ENCODE measurements at regions not wholly inside any gene's neighbourhood (a gene's known extent, or its start where the extent isn't known, plus 50 kb on each side); places are given as distances from the start of the nearest gene placed in this dataset.

GRCh38 chr3:152026033-152026556, 152.7 kb downstream of the SUCNR1 start:
- DNase-seq (ENCODE audit: insufficient read length, low spot score), result no peak
- no peak for FAIRE-seq
- no peak for TF ChIP-seq PAX5 (IDR thresholded peaks at IDR 0.05; ENCODE audit: insufficient read depth, low read length, severe bottlenecking)
- peak; percentile 39; the same call in 1 of the 2 replicates for TF ChIP-seq SPI1 (IDR thresholded peaks at IDR 0.05; ENCODE audit: low read depth, low read length)
- no peak for TF ChIP-seq TAF1 (IDR thresholded peaks at IDR 0.05; ENCODE audit: low read depth, low read length)
- TF ChIP-seq POLR2A (IDR thresholded peaks at IDR 0.05; ENCODE audit: low read depth, low read length), result no peak
- no peak for TF ChIP-seq POLR2AphosphoS5 (IDR thresholded peaks at IDR 0.05; ENCODE audit: low read depth, low read length)

GRCh38 chr3:152030320-152030719, 156.9 kb downstream of the SUCNR1 start:
- no peak for DNase-seq (ENCODE audit: insufficient read length, low spot score)
- FAIRE-seq, result no peak
- no peak for TF ChIP-seq POLR2AphosphoS5 (IDR thresholded peaks at IDR 0.05; ENCODE audit: low read depth, low read length)
- TF ChIP-seq POU2F2 (IDR thresholded peaks at IDR 0.05; ENCODE audit: low read depth, low read length), result no peak
- no peak for TF ChIP-seq PAX5 (IDR thresholded peaks at IDR 0.05; ENCODE audit: insufficient read depth, low read length, severe bottlenecking)
- TF ChIP-seq TAF1 (IDR thresholded peaks at IDR 0.05; ENCODE audit: low read depth, low read length), result no peak
- no peak for TF ChIP-seq SPI1 (IDR thresholded peaks at IDR 0.05; ENCODE audit: low read depth, low read length)
- TF ChIP-seq POLR2A (IDR thresholded peaks at IDR 0.05; ENCODE audit: low read depth, low read length), result no peak

- no peak for DNase-seq (ENCODE audit: insufficient read length, low spot score)
- TF ChIP-seq POLR2A (IDR thresholded peaks at IDR 0.05; ENCODE audit: low read depth, low read length) (no peak), SPI1 (IDR thresholded peaks at IDR 0.05; ENCODE audit: low read depth, low read length) (no peak), POU2F2 (IDR thresholded peaks at IDR 0.05; ENCODE audit: low read depth, low read length) (no peak), POLR2AphosphoS5 (IDR thresholded peaks at IDR 0.05; ENCODE audit: low read depth, low read length) (no peak), PAX5 (IDR thresholded peaks at IDR 0.05; ENCODE audit: insufficient read depth, low read length, severe bottlenecking) (no peak), TAF1 (IDR thresholded peaks at IDR 0.05; ENCODE audit: low read depth, low read length) (no peak)
- no peak for FAIRE-seq
Observed at GRCh38 chr3:152031321-152031720, 157.9 kb downstream of the SUCNR1 start.

GRCh38 chr3:152037297-152037696, 163.9 kb downstream of the SUCNR1 start:
- TF ChIP-seq POLR2AphosphoS5 (IDR thresholded peaks at IDR 0.05; ENCODE audit: low read depth, low read length) (no peak), TAF1 (IDR thresholded peaks at IDR 0.05; ENCODE audit: low read depth, low read length) (no peak), POU2F2 (IDR thresholded peaks at IDR 0.05; ENCODE audit: low read depth, low read length) (no peak), PAX5 (IDR thresholded peaks at IDR 0.05; ENCODE audit: insufficient read depth, low read length, severe bottlenecking) (no peak), POLR2A (IDR thresholded peaks at IDR 0.05; ENCODE audit: low read depth, low read length) (no peak), SPI1 (IDR thresholded peaks at IDR 0.05; ENCODE audit: low read depth, low read length) (no peak)
- no peak for DNase-seq (ENCODE audit: insufficient read length, low spot score)
- no peak for FAIRE-seq

- TF ChIP-seq POLR2A (IDR thresholded peaks at IDR 0.05; ENCODE audit: low read depth, low read length) (no peak), TAF1 (IDR thresholded peaks at IDR 0.05; ENCODE audit: low read depth, low read length) (no peak), PAX5 (IDR thresholded peaks at IDR 0.05; ENCODE audit: insufficient read depth, low read length, severe bottlenecking) (no peak), POU2F2 (IDR thresholded peaks at IDR 0.05; ENCODE audit: low read depth, low read length) (no peak), POLR2AphosphoS5 (IDR thresholded peaks at IDR 0.05; ENCODE audit: low read depth, low read length) (no peak), SPI1 (IDR thresholded peaks at IDR 0.05; ENCODE audit: low read depth, low read length) (no peak)
- DNase-seq (ENCODE audit: insufficient read length, low spot score) (no peak), FAIRE-seq (no peak)
Observed at GRCh38 chr3:152037953-152038352, 164.5 kb downstream of the SUCNR1 start.

GRCh38 chr3:152038490-152038889, 165.0 kb downstream of the SUCNR1 start:
- FAIRE-seq (no peak), DNase-seq (ENCODE audit: insufficient read length, low spot score) (no peak)
- no peak for TF ChIP-seq POLR2AphosphoS5 (IDR thresholded peaks at IDR 0.05; ENCODE audit: low read depth, low read length)
- no peak for TF ChIP-seq SPI1 (IDR thresholded peaks at IDR 0.05; ENCODE audit: low read depth, low read length)
- TF ChIP-seq TAF1 (IDR thresholded peaks at IDR 0.05; ENCODE audit: low read depth, low read length), result no peak
- no peak for TF ChIP-seq POLR2A (IDR thresholded peaks at IDR 0.05; ENCODE audit: low read depth, low read length)
- TF ChIP-seq POU2F2 (IDR thresholded peaks at IDR 0.05; ENCODE audit: low read depth, low read length), result no peak
- TF ChIP-seq PAX5 (IDR thresholded peaks at IDR 0.05; ENCODE audit: insufficient read depth, low read length, severe bottlenecking), result no peak

GRCh38 chr3:152039887-152040286, 166.4 kb downstream of the SUCNR1 start:
- DNase-seq (ENCODE audit: insufficient read length, low spot score), result no peak
- FAIRE-seq, result peak; percentile 71
- TF ChIP-seq POU2F2 (IDR thresholded peaks at IDR 0.05; ENCODE audit: low read depth, low read length), result peak; percentile 73
- TF ChIP-seq POLR2AphosphoS5 (IDR thresholded peaks at IDR 0.05; ENCODE audit: low read depth, low read length), result no peak
- peak; percentile 45 for TF ChIP-seq PAX5 (IDR thresholded peaks at IDR 0.05; ENCODE audit: insufficient read depth, low read length, severe bottlenecking)
- TF ChIP-seq SPI1 (IDR thresholded peaks at IDR 0.05; ENCODE audit: low read depth, low read length), result peak; percentile 93

GRCh38 chr3:152040319-152040718, 166.9 kb downstream of the SUCNR1 start:
- no peak for TF ChIP-seq POLR2A (IDR thresholded peaks at IDR 0.05; ENCODE audit: low read depth, low read length)
- no peak for TF ChIP-seq PAX5 (IDR thresholded peaks at IDR 0.05; ENCODE audit: insufficient read depth, low read length, severe bottlenecking)
- no peak for TF ChIP-seq POLR2AphosphoS5 (IDR thresholded peaks at IDR 0.05; ENCODE audit: low read depth, low read length)
- no peak for TF ChIP-seq POU2F2 (IDR thresholded peaks at IDR 0.05; ENCODE audit: low read depth, low read length)
- no peak for TF ChIP-seq SPI1 (IDR thresholded peaks at IDR 0.05; ENCODE audit: low read depth, low read length)
- TF ChIP-seq TAF1 (IDR thresholded peaks at IDR 0.05; ENCODE audit: low read depth, low read length), result no peak
- FAIRE-seq (no peak), DNase-seq (ENCODE audit: insufficient read length, low spot score) (no peak)

- FAIRE-seq (no peak), DNase-seq (ENCODE audit: insufficient read length, low spot score) (no peak)
- TF ChIP-seq POLR2A (IDR thresholded peaks at IDR 0.05; ENCODE audit: low read depth, low read length) (no peak), SPI1 (IDR thresholded peaks at IDR 0.05; ENCODE audit: low read depth, low read length) (no peak), POLR2AphosphoS5 (IDR thresholded peaks at IDR 0.05; ENCODE audit: low read depth, low read length) (no peak), PAX5 (IDR thresholded peaks at IDR 0.05; ENCODE audit: insufficient read depth, low read length, severe bottlenecking) (no peak), POU2F2 (IDR thresholded peaks at IDR 0.05; ENCODE audit: low read depth, low read length) (no peak), TAF1 (IDR thresholded peaks at IDR 0.05; ENCODE audit: low read depth, low read length) (no peak)
Observed at GRCh38 chr3:152043620-152044019, 170.2 kb downstream of the SUCNR1 start.

- FAIRE-seq (no peak), DNase-seq (ENCODE audit: insufficient read length, low spot score) (no peak)
- no peak for TF ChIP-seq POU2F2 (IDR thresholded peaks at IDR 0.05; ENCODE audit: low read depth, low read length)
- no peak for TF ChIP-seq TAF1 (IDR thresholded peaks at IDR 0.05; ENCODE audit: low read depth, low read length)
- TF ChIP-seq SPI1 (IDR thresholded peaks at IDR 0.05; ENCODE audit: low read depth, low read length), result no peak
- TF ChIP-seq PAX5 (IDR thresholded peaks at IDR 0.05; ENCODE audit: insufficient read depth, low read length, severe bottlenecking), result no peak
- no peak for TF ChIP-seq POLR2AphosphoS5 (IDR thresholded peaks at IDR 0.05; ENCODE audit: low read depth, low read length)
- TF ChIP-seq POLR2A (IDR thresholded peaks at IDR 0.05; ENCODE audit: low read depth, low read length), result no peak
Observed at GRCh38 chr3:152046280-152046679, 172.8 kb downstream of the SUCNR1 start.

All from GM12891 (cell line).